ENCODE measurements at regions not wholly inside any gene's neighbourhood (a gene's known extent, or its start where the extent isn't known, plus 50 kb on each side); places are given as distances from the start of the nearest gene placed in this dataset.

DNA sequence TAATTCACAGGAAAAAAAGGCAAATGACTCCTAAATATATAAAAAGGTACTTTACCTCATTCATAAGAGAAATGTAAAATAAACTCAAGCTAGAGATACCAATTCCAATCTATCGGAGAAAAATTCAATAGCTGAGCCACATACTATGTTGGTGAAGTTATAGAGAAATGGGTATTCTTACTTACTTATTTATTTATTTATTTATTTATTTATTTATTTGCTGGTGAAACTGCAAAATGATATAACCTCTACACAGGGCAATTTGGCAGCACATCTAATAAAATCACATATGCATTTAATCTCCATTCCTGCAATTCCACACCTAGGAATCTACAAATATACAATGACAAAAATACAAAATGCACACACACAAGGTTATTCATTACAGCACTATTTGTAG is 117.5 kb upstream of the TMEM168 start:
- TF ChIP-seq POLR2A (IDR thresholded peaks at IDR 0.05; ENCODE audit: low read length) (no peak), GATA1 (IDR thresholded peaks at IDR 0.05; ENCODE audit: low read depth, low read length) (no peak)

Data from erythroblast (primary cell).